Kidney glomerular epithelial cell (primary cell): ENCODE measurements at regions not wholly inside any gene's neighbourhood (a gene's known extent, or its start where the extent isn't known, plus 50 kb on each side); places are given as distances from the start of the nearest gene placed in this dataset.
"Not testable (repeated sequence)": the region's sequence is repeated elsewhere in the genome, so short reads cannot be mapped to it uniquely, and the experiment has no call there.

Source experiments
- DNase-seq: peaks from one replicate; lab custom pipeline; 2025; lab: John Stamatoyannopoulos, UW

GRCh38 chr1:57572016-57572415 lies 148.2 kb upstream of the DAB1 start:
- DNase-seq = no peak

- not testable (repeated sequence) for DNase-seq
Measured at GRCh38 chr1:57558066-57558465, 134.2 kb upstream of the DAB1 start.

GRCh38 chr1:57553666-57554065 lies 129.8 kb upstream of the DAB1 start:
- DNase-seq = no peak

DNA sequence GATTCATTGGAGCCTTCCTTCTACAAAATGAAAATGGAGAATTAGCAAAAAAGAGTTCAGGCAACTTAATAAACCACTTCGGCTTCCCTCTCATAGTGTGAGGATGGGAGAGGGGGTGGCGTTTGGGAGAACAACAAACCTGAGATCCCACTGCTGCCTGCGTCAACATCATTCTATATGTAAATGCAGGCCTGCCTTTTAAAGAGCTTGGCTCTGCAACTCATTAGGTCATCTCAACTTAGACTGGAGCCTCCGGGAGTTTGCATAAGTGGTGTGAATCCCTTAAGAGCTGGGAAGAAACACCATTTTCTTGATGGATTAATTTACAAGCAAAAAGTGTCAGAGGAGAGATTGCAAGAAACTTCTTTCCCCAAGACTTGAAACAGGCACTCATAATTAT lies 127.6 kb upstream of the DAB1 start:
- DNase-seq = no peak

GRCh38 chr1:57550092-57550491 lies 126.2 kb upstream of the DAB1 start:
- no peak for DNase-seq

DNA sequence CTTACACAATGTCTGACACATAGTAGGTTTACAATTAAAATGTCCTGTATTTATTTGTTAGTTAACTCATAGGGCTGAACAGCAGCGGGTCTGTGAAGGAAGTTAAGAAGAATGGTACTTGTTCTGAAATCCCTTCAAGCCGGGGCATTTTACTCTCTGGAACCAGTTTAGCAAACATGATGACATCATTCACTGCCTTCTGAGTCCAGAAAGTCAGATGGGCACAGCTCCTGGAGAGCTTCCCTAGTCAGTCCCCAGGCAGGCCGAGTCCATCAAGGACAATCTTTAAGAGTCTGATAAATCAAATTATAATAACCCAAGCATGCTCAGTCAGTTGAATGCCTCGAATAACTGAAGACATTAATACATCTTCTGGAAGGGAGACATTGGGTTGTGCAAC lies 125.4 kb upstream of the DAB1 start:
- DNase-seq = no peak

DNA sequence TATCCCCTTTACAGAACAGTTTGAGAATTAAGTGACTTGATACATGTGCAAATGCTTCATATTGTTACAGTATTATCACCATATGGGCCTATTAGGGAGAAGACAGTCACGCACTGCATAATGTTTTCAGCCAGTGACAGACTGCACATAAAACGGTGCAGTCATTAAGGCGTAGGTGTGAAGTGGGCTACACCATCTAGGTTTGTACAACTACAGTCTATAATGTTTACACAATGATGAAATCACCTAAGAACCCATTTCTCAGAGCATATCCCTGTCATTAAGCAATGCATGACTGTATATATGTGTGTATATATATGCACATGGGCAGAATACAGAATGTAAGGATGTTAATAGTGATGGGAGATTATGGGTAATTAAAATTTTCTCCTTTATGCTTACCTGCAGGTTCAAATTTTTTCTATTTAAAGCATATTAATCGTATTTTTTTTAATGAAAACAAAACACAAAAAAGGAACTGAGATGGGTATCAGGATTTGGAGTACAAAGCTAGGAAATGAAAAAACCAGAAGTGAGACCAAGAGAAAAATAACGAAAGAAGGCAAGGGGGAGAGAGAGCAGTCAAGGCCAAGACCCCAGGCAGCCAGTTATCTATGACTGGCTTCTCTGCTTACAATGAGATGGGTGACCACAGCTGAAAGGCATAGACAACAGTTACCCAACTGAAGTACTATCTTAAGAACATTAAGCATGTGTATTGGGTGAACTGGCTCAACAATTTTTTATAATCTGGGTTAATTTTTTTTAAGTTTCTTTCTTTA lies 122.9 kb upstream of the DAB1 start:
- DNase-seq = no peak

DNA sequence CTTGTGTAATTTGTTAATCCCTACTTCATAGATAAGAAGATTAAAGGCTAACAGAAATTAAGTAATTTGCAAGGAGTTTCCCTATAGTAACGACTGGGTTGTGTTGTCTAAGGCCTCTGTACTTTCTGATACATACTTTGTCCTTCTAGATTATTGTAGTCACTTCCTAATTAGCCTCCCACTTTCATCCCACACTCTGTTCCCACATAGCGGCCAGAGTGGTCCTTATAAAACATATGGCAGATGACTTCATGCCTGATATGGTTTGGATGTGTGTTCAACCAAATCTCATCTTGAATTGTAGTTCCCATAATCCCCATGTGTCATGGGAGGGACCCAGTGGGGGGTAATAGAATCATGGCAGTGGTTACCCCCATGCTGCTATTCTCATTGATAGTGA lies 120.5 kb upstream of the DAB1 start:
- no peak for DNase-seq

- DNase-seq = no peak
Measured at GRCh38 chr1:57536749-57537423, 113.0 kb upstream of the DAB1 start.

GRCh38 chr1:57532299-57532698 lies 108.4 kb upstream of the DAB1 start:
- no peak for DNase-seq

DNA sequence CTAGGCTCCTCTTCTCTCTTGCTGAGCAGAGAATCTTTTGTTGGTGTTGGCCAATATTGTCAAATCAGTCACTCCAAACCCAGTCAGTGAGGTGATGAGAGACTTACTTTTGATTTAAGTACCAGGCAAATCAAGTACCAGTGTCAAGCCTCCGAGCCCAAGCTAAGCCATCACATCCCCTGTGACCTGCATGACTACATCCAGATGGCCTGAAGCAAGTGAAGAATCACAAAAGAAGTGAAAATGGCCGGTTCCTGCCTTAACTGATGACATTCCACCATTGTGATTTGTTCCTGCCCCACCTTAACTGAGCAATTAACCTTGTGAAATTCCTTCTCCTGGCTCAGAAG lies 107.0 kb upstream of the DAB1 start:
- not testable (repeated sequence) for DNase-seq

DNA sequence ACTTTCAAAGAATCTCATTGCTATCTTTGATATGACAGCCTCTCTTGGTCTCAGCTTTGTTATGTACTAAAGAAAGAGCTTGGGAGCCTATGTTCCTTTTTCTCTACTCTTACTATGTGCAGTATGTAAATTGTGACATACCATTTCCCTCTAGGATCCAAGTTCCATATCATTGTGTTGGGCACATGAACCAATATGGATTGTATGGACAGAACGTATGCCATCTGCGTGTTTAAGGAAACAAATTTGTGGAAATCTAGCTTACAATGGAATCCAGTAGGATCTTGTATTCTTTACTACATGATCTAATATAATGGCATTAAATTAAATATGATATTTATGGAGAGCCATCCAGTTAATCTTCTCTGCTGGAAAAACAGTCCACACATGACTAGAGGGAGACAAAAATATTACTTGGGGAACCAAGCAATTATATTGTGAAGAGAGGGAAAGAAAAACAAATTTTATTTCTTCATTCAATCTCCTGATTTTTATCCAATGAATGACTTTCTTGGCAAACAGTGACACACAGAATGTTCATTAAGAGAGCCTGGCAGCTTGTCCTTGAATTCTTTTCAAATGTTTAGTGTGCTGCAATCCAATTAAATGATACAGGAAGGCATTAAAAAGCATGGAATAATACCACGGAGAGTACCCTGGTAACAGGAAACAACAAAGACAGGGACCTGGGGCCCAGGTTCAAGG lies 106.5 kb upstream of the DAB1 start:
- no peak for DNase-seq

DNA sequence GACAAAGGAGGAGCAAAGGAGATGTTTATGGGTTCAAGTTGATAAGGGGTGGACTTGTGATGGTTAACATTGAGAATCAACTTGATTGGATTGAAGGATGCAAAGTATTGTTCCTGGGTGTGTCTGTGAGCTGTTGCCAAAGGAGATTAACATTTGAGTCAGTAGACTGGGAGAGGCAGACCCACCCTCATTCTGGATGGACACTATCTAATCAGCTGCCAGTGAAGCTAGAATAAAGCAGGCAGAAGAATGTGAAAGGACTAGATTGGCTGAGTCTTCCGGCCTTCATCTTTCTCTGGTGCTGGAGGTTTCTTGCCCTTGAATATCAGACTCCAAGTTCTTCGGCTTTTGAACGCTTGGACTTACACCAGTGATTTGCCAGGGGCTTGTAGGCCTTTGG lies 98.7 kb upstream of the DAB1 start:
- DNase-seq = no peak

- no peak for DNase-seq
Measured at GRCh38 chr1:57520743-57521515, 97.1 kb upstream of the DAB1 start.

- no peak for DNase-seq
Measured at GRCh38 chr1:57518496-57518895, 94.6 kb upstream of the DAB1 start.

DNA sequence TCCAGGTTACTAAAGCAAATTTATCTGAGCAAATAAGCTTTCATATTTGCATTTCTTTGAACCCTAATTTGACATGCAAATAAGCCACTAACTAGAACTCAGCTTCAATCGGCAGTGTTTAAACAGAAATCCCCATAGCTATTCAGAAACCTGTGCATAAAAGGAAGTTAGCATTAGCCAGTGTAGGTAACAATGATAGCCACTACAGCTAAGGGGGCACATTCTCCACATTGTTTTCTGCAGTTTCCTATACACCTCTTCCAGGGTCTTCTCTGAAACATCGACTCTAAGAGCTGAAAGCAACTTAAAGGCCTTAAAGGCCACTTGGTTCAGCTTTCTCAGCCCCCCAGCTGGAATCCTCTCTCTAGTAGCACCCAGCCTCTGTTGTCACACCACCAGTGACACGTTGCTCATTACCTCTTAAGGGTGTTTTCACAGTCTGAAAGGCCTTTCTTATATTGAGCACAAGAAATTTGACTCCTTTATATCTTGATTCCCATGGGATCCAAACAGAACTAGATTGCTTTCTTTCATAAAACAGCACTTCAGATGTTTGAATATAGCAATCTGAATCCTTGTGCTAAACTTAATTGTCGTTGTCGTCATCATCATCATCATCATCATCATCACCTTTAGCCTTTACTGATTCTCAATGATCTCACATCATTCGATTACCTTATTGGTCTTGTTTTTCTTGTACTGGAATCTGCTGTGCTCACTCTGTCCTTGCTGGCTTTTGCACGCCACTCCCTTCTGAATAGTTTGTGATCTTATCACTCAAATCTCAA lies 93.9 kb upstream of the DAB1 start:
- no peak for DNase-seq

- no peak for DNase-seq
Measured at GRCh38 chr1:57512386-57512785, 88.5 kb upstream of the DAB1 start.

- DNase-seq = no peak
Measured at GRCh38 chr1:57506941-57507340, 83.1 kb upstream of the DAB1 start.

DNA sequence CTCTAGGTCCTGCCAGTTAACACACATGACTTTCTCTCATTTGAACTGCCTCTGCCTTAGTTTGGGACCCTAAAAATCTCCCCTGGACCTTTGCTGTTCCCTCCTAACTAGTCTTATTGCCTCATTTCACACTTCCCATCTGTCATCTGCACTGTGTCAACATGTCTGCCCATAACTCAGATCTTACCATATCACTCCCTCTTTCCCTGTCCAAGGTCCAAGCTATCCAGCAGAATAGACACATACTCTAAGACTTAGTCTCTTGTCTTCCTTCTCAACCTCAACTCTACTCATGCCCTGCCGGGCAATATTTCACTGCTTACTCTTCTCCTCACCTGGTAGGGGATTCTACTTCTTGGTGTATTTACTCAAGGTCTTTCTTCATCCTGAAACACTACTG lies 79.5 kb upstream of the DAB1 start:
- DNase-seq = no peak

GRCh38 chr1:57500136-57500830 lies 76.4 kb upstream of the DAB1 start:
- DNase-seq = no peak

DNA sequence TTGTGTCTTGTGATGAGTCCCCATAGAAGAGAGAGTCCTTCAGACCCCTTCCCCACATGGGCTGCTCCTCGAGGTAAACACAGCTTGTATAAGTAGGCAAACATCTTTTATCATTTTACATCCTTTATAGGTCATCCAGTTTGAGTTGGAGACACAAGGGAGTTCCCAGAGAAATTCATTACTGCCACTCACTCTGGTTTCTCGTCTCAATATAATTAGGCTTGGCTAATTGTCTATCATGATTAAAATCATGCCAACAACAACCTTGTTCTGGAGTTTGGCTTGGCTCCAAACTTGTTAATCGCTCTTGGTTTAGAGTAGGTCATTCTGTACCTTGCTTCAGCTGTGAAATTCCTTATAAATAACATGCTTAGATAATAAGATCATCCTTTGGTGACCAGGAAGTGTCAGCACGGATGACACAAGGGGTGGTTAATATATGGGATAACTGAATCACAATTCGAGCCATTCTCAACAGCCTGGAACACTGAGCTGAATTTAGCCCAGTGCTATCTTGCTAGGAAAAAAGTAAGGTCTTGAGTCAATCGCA lies 70.7 kb upstream of the DAB1 start:
- DNase-seq = peak; percentile 85
